GM12891 (cell line): ENCODE measurements at regions not wholly inside any gene's neighbourhood (a gene's known extent, or its start where the extent isn't known, plus 50 kb on each side); places are given as distances from the start of the nearest gene placed in this dataset.

Experiments
- POLR2A ChIP-seq: IDR thresholded peaks from 2 replicates; pipeline ENCODE4 v1.6.1; 2011; ENCODE audit warnings: low read depth, low read length, control low read depth
- TAF1 ChIP-seq: IDR thresholded peaks from 2 replicates; pipeline ENCODE4 v1.6.1; 2011; ENCODE audit warnings: low read depth, low read length, control low read depth

- TF ChIP-seq TAF1 (no peak), POLR2A (no peak)
Measured at GRCh38 chr7:68904630-68905029, 693.6 kb upstream of the AUTS2 start.
